Type B pancreatic cell (in vitro differentiated cells): ENCODE measurements at regions not wholly inside any gene's neighbourhood (a gene's known extent, or its start where the extent isn't known, plus 50 kb on each side); places are given as distances from the start of the nearest gene placed in this dataset.

Experiments
- DNase-seq: peaks from one replicate; pipeline ENCODE4 v3.0.0; 2021; ENCODE audit warnings: mixed read lengths; ENCODE audit not compliant: unreplicated experiment; ENCODE audit errors: extremely low spot score
- H3K27ac Mint-ChIP-seq: 2 replicates; pipeline ENCODE4 v1.8.0; 2021; ENCODE audit warnings: mild to moderate bottlenecking, mixed read lengths
- H3K27me3 Mint-ChIP-seq: 2 replicates; pipeline ENCODE4 v1.8.0; 2021; ENCODE audit warnings: mixed read lengths
- H3K36me3 Mint-ChIP-seq: 2 replicates; pipeline ENCODE4 v1.8.0; 2021; ENCODE audit warnings: mixed read lengths
- H3K4me1 Mint-ChIP-seq: one replicate; pipeline ENCODE4 v1.8.0; 2021; ENCODE audit warnings: mixed read lengths; ENCODE audit not compliant: unreplicated experiment
- H3K4me3 Mint-ChIP-seq: 2 replicates; pipeline ENCODE4 v1.8.0; 2021; ENCODE audit warnings: mild to moderate bottlenecking, mixed read lengths
- H3K9me3 Mint-ChIP-seq: 2 replicates; pipeline ENCODE4 v1.8.0; 2021; ENCODE audit warnings: mixed read lengths
- CTCF ChIP-seq: fragments of 200-600 bp; sonication (generic); conservative IDR thresholded peaks from 2 replicates; pipeline ENCODE4 v1.5.0; 2021; ENCODE audit warnings: antibody characterized with exemption, mild to moderate bottlenecking

GRCh38 chr5:89988129-89988810, 421.3 kb downstream of the CETN3 start:
- Mint-ChIP-seq H3K4me1 (peaks cover 12% of the 10 kb centered on the region), H3K27me3 (no peaks in the 10 kb centered on the region), H3K4me3 (no peak overlapping the region), H3K27ac (no peak overlapping the region), H3K36me3 (no peaks in the 10 kb centered on the region), H3K9me3 (no peaks in the 10 kb centered on the region)
- TF ChIP-seq CTCF: no peak
- no peak for DNase-seq

- Mint-ChIP-seq H3K4me3 (no peak overlapping the region), H3K27ac (no peak overlapping the region), H3K9me3 (no peaks in the 10 kb centered on the region), H3K27me3 (no peaks in the 10 kb centered on the region), H3K36me3 (no peaks in the 10 kb centered on the region), H3K4me1 (peaks cover 2% of the 10 kb centered on the region)
- DNase-seq: no peak
- no peak for TF ChIP-seq CTCF
Observed at GRCh38 chr5:89983216-89983615, 426.3 kb downstream of the CETN3 start.

- Mint-ChIP-seq H3K27me3 (no peaks in the 10 kb centered on the region), H3K4me3 (no peak overlapping the region), H3K36me3 (no peaks in the 10 kb centered on the region), H3K27ac (no peak overlapping the region), H3K9me3 (no peaks in the 10 kb centered on the region), H3K4me1 (no peaks in the 10 kb centered on the region)
- DNase-seq: no peak
- TF ChIP-seq CTCF: no peak
Observed at GRCh38 chr5:89981878-89982773, 427.4 kb downstream of the CETN3 start.

GRCh38 chr5:89981021-89981420, 428.5 kb downstream of the CETN3 start:
- Mint-ChIP-seq H3K4me1 (no peaks in the 10 kb centered on the region), H3K27me3 (no peaks in the 10 kb centered on the region), H3K9me3 (no peaks in the 10 kb centered on the region), H3K36me3 (no peaks in the 10 kb centered on the region), H3K4me3 (no peak overlapping the region), H3K27ac (no peak overlapping the region)
- TF ChIP-seq CTCF: no peak
- no peak for DNase-seq

- H3K27me3 Mint-ChIP-seq: peaks cover 4% of the 10 kb centered on the region
- no peak overlapping the region for H3K27ac Mint-ChIP-seq
- H3K36me3 Mint-ChIP-seq: no peaks in the 10 kb centered on the region
- DNase-seq: no peak
- H3K9me3 Mint-ChIP-seq: no peaks in the 10 kb centered on the region
- TF ChIP-seq CTCF: no peak
- no peak overlapping the region for H3K4me3 Mint-ChIP-seq
- peaks cover 7% of the 10 kb centered on the region for H3K4me1 Mint-ChIP-seq
Observed at GRCh38 chr5:89973516-89973915, 436.0 kb downstream of the CETN3 start.
